ENCODE measurements at regions not wholly inside any gene's neighbourhood (a gene's known extent, or its start where the extent isn't known, plus 50 kb on each side); places are given as distances from the start of the nearest gene placed in this dataset.
"Not testable (repeated sequence)": the region's sequence is repeated elsewhere in the genome, so short reads cannot be mapped to it uniquely, and the experiment has no call there.

- H3K4me3 Mint-ChIP-seq (ENCODE audit: unreplicated experiment) = no peak overlapping the region
- H3K4me1 Mint-ChIP-seq (ENCODE audit: low read depth, unreplicated experiment) = peaks cover 6% of the 10 kb centered on the region
- H3K9me3 Mint-ChIP-seq (ENCODE audit: unreplicated experiment) = no peaks in the 10 kb centered on the region
- H3K27me3 Mint-ChIP-seq (ENCODE audit: unreplicated experiment) = peaks cover 4% of the 10 kb centered on the region
- no peak for DNase-seq
- TF ChIP-seq, protein P1, sequence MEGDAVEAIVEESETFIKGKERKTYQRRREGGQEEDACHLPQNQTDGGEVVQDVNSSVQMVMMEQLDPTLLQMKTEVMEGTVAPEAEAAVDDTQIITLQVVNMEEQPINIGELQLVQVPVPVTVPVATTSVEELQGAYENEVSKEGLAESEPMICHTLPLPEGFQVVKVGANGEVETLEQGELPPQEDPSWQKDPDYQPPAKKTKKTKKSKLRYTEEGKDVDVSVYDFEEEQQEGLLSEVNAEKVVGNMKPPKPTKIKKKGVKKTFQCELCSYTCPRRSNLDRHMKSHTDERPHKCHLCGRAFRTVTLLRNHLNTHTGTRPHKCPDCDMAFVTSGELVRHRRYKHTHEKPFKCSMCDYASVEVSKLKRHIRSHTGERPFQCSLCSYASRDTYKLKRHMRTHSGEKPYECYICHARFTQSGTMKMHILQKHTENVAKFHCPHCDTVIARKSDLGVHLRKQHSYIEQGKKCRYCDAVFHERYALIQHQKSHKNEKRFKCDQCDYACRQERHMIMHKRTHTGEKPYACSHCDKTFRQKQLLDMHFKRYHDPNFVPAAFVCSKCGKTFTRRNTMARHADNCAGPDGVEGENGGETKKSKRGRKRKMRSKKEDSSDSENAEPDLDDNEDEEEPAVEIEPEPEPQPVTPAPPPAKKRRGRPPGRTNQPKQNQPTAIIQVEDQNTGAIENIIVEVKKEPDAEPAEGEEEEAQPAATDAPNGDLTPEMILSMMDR (IDR thresholded peaks at IDR 0.05; ENCODE audit: partially characterized antibody, unreplicated experiment) = no peak
- no peak overlapping the region for H3K27ac Mint-ChIP-seq (ENCODE audit: unreplicated experiment)
- H3K36me3 Mint-ChIP-seq (ENCODE audit: unreplicated experiment) = peaks cover 13% of the 10 kb centered on the region
These were observed 92.3 kb upstream of the CD44 start for GRCh38 chr11:35046681-35047080.

- TF ChIP-seq, protein P1 (IDR thresholded peaks at IDR 0.05; ENCODE audit: partially characterized antibody, unreplicated experiment) = no peak
- H3K36me3 Mint-ChIP-seq (ENCODE audit: unreplicated experiment) = peaks cover 13% of the 10 kb centered on the region
- H3K9me3 Mint-ChIP-seq (ENCODE audit: unreplicated experiment) = no peaks in the 10 kb centered on the region
- H3K27me3 Mint-ChIP-seq (ENCODE audit: unreplicated experiment) = peaks cover 4% of the 10 kb centered on the region
- no peak overlapping the region for H3K4me3 Mint-ChIP-seq (ENCODE audit: unreplicated experiment)
- no peak overlapping the region for H3K27ac Mint-ChIP-seq (ENCODE audit: unreplicated experiment)
- no peak for DNase-seq
- peaks cover 2% of the 10 kb centered on the region for H3K4me1 Mint-ChIP-seq (ENCODE audit: low read depth, unreplicated experiment)
These were observed 91.8 kb upstream of the CD44 start for GRCh38 chr11:35047179-35047578.

- Mint-ChIP-seq H3K36me3 (ENCODE audit: unreplicated experiment) (peaks cover 13% of the 10 kb centered on the region), H3K9me3 (ENCODE audit: unreplicated experiment) (no peaks in the 10 kb centered on the region), H3K4me3 (ENCODE audit: unreplicated experiment) (no peak overlapping the region), H3K27ac (ENCODE audit: unreplicated experiment) (no peak overlapping the region), H3K27me3 (ENCODE audit: unreplicated experiment) (peaks cover 4% of the 10 kb centered on the region), H3K4me1 (ENCODE audit: low read depth, unreplicated experiment) (no peaks in the 10 kb centered on the region)
- no peak for DNase-seq
- TF ChIP-seq, protein P1 (IDR thresholded peaks at IDR 0.05; ENCODE audit: partially characterized antibody, unreplicated experiment) = no peak
These were observed 91.2 kb upstream of the CD44 start for GRCh38 chr11:35047769-35048168.

DNA sequence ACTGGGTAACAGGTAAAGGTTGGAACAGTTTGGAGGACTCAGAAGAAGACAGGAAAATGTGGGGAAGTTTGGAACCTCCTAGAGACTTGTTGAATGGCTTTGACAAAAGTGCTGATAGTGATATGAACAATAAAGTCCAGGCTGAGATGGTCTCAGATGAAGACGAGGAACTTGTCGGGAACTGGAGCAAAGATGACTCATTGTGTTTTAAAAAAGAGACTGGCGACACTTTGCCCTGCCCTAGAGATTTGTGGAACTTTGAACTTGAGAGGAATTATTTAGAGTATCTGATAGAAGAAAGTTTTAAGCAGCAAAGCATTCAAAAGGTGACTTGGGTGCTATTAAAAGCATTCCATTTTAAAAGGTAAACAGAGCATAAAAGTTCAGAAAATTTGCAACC, 90.6 kb upstream of the CD44 start:
- H3K36me3 Mint-ChIP-seq (ENCODE audit: unreplicated experiment) = peaks cover 13% of the 10 kb centered on the region
- not testable (repeated sequence) for H3K9me3 Mint-ChIP-seq (ENCODE audit: unreplicated experiment); H3K27me3 Mint-ChIP-seq (ENCODE audit: unreplicated experiment); H3K27ac Mint-ChIP-seq (ENCODE audit: unreplicated experiment); H3K4me3 Mint-ChIP-seq (ENCODE audit: unreplicated experiment); DNase-seq; H3K4me1 Mint-ChIP-seq (ENCODE audit: low read depth, unreplicated experiment)

GRCh38 chr11:35049859-35050531, 89.0 kb upstream of the CD44 start:
- Mint-ChIP-seq H3K27me3 (ENCODE audit: unreplicated experiment) (peaks cover 2% of the 10 kb centered on the region), H3K9me3 (ENCODE audit: unreplicated experiment) (no peaks in the 10 kb centered on the region)

More at GRCh38 chr11:35049859-35050531, 89.0 kb upstream of the CD44 start:
- DNase-seq = no peak
- Mint-ChIP-seq H3K4me3 (ENCODE audit: unreplicated experiment) (no peak overlapping the region), H3K27ac (ENCODE audit: unreplicated experiment) (no peak overlapping the region), H3K36me3 (ENCODE audit: unreplicated experiment) (peaks cover 13% of the 10 kb centered on the region), H3K4me1 (ENCODE audit: low read depth, unreplicated experiment) (no peaks in the 10 kb centered on the region)
- TF ChIP-seq, protein P1 (IDR thresholded peaks at IDR 0.05; ENCODE audit: partially characterized antibody, unreplicated experiment) = no peak
